HEK293T (cell line): ENCODE measurements at regions not wholly inside any gene's neighbourhood (a gene's known extent, or its start where the extent isn't known, plus 50 kb on each side); places are given as distances from the start of the nearest gene placed in this dataset.

Experiments
- ARNT ChIP-seq: fragments of 450-650 bp; IDR thresholded peaks from 2 replicates; pipeline ENCODE4 v1.6.1; 2017; ENCODE audit warnings: mild to moderate bottlenecking
- BHLHE40 ChIP-seq: fragments of 450-650 bp; IDR thresholded peaks from 2 replicates; pipeline ENCODE4 v1.6.1; 2016; ENCODE audit warnings: mild to moderate bottlenecking, moderate library complexity, borderline replicate concordance
- CTBP1 ChIP-seq: fragments of 450-650 bp; IDR thresholded peaks from 2 replicates; pipeline ENCODE4 v1.6.1; 2016; ENCODE audit warnings: borderline replicate concordance
- ELF4 ChIP-seq: fragments of 450-650 bp; IDR thresholded peaks from 2 replicates; pipeline ENCODE4 v1.6.1; 2017; ENCODE audit warnings: antibody characterized with exemption
- FOXA1 ChIP-seq: fragments of 450-650 bp; IDR thresholded peaks from 2 replicates; pipeline ENCODE4 v1.6.1; 2016; ENCODE audit warnings: mild to moderate bottlenecking
- FOXK2 ChIP-seq: fragments of 450-650 bp; IDR thresholded peaks from 2 replicates; pipeline ENCODE4 v1.6.1; 2016; ENCODE audit warnings: mild to moderate bottlenecking
- FOXM1 ChIP-seq: fragments of 450-650 bp; IDR thresholded peaks from 2 replicates; pipeline ENCODE4 v1.6.1; 2017; ENCODE audit warnings: mild to moderate bottlenecking, borderline replicate concordance
- L3MBTL2 ChIP-seq: fragments of 450-650 bp; conservative IDR thresholded peaks from 2 replicates; pipeline ENCODE4 v1.6.1; 2016; ENCODE audit warnings: mild to moderate bottlenecking
- LEF1 ChIP-seq: fragments of 450-650 bp; IDR thresholded peaks from 2 replicates; pipeline ENCODE4 v1.6.1; 2017; ENCODE audit warnings: mild to moderate bottlenecking, borderline replicate concordance
- SP1 ChIP-seq: fragments of 450-650 bp; IDR thresholded peaks from 2 replicates; pipeline ENCODE4 v1.6.1; 2017
- SUZ12 ChIP-seq: fragments of 450-650 bp; IDR thresholded peaks from 2 replicates; pipeline ENCODE4 v1.6.1; 2016; ENCODE audit warnings: mild to moderate bottlenecking
- ZNF384 ChIP-seq: fragments of 450-650 bp; IDR thresholded peaks from 2 replicates; pipeline ENCODE4 v1.6.1; 2016
- TF ChIP-seq, protein P1 (sequence below): fragments of 450-650 bp; IDR thresholded peaks from 2 replicates; pipeline ENCODE4 v1.6.1; 2016

DNA sequence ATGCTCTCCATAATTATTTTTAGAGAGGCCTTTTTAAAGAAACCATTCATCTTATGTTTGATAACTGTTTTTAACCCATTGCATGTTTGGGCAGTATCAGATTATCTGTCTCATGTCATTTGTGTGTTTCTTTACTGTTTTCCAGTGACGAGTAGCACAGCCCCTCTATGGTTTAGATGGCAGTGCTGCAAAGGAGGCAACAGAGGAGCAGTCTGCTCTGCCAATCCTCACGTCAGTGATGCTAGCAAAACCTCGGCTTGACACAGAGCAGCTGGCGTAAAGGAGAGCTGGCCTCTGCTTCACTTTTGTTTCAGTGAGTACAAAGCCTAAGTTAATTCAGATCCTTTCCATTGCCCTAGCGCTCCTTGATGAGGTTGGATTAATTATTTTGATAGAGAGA lies 80.4 kb upstream of the GARIN1A start:
- no peak for TF ChIP-seq SUZ12
- TF ChIP-seq FOXM1, result no peak
- no peak for TF ChIP-seq CTBP1
- no peak for TF ChIP-seq FOXK2
- no peak for TF ChIP-seq FOXA1
- TF ChIP-seq, protein P1, sequence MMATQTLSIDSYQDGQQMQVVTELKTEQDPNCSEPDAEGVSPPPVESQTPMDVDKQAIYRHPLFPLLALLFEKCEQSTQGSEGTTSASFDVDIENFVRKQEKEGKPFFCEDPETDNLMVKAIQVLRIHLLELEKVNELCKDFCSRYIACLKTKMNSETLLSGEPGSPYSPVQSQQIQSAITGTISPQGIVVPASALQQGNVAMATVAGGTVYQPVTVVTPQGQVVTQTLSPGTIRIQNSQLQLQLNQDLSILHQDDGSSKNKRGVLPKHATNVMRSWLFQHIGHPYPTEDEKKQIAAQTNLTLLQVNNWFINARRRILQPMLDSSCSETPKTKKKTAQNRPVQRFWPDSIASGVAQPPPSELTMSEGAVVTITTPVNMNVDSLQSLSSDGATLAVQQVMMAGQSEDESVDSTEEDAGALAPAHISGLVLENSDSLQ, result no peak
- no peak for TF ChIP-seq SP1
- no peak for TF ChIP-seq ZNF384
- no peak for TF ChIP-seq ELF4
- TF ChIP-seq LEF1, result no peak
- TF ChIP-seq BHLHE40, result no peak
- TF ChIP-seq L3MBTL2, result no peak
- no peak for TF ChIP-seq ARNT
